HEK293 (cell line): ENCODE measurements at regions not wholly inside any gene's neighbourhood (a gene's known extent, or its start where the extent isn't known, plus 50 kb on each side); places are given as distances from the start of the nearest gene placed in this dataset.

Experiments
- CTCF ChIA-PET: fragments of 350-600 bp; formaldehyde crosslinking; extraction: SDS; loops from one replicate; lab custom pipeline; 2021; ENCODE audit warnings: antibody characterized with exemption; lab: Yijun Ruan, JAX
- POLR2A ChIA-PET: fragments of 300-600 bp; formaldehyde crosslinking; extraction: SDS; loops from one replicate; lab custom pipeline; 2020; ENCODE audit warnings: antibody characterized with exemption, inconsistent platforms; lab: Yijun Ruan, JAX
- H3K27ac ChIP-seq: fragments of 200-500 bp; sonication (Bioruptor generic); 2 replicates; pipeline ENCODE4 v1.5.1; 2014; ENCODE audit warnings: low read depth, low read length, control low read depth, inconsistent platforms; ENCODE audit errors: extremely low read depth
- H3K36me3 ChIP-seq, 2 experiments: fragments of 200-500 bp in 1 of 2; sonication (Bioruptor generic) in 1 of 2; 1 replicate in 1 of 2; 2 replicates in 1 of 2; pipeline ENCODE4 v1.5.1; 2014 to 2017; ENCODE audit warnings: inconsistent platforms in 2 of 2, low read length in 2 of 2; ENCODE audit not compliant: control insufficient read depth in 2 of 2, insufficient read depth in 1 of 2
- H3K4me1 ChIP-seq: fragments of 200-500 bp; sonication (Bioruptor generic); 2 replicates; pipeline ENCODE4 v1.5.1; 2014; ENCODE audit warnings: mild to moderate bottlenecking, low read length, inconsistent platforms; ENCODE audit not compliant: control insufficient read depth, insufficient read depth
- H3K4me3 ChIP-seq: 2 replicates; pipeline ENCODE4 v1.5.1; 2011; ENCODE audit warnings: low read depth, mild to moderate bottlenecking, control low read depth, low read length, moderate library complexity
- H3K9me3 ChIP-seq: fragments of 200-500 bp; sonication (Bioruptor generic); 2 replicates; pipeline ENCODE4 v1.5.1; 2014; ENCODE audit warnings: low read depth, low read length, inconsistent platforms; ENCODE audit not compliant: control insufficient read depth, insufficient read depth
- GFI1B ChIP-seq: fragments of 450-650 bp; formaldehyde crosslinking; IDR thresholded peaks from 2 replicates; pipeline ENCODE4 v1.5.1; 2016; ENCODE audit warnings: missing biosample characterization, missing genetic modification characterization
- GLI4 ChIP-seq: fragments of 450-650 bp; formaldehyde crosslinking; IDR thresholded peaks from 2 replicates; pipeline ENCODE4 v1.5.1; 2016; ENCODE audit warnings: missing biosample characterization, missing genetic modification characterization
- GLIS2 ChIP-seq: fragments of 450-650 bp; formaldehyde crosslinking; IDR thresholded peaks from 2 replicates; pipeline ENCODE4 v1.5.1; 2016; ENCODE audit warnings: missing biosample characterization, missing genetic modification characterization
- KLF1 ChIP-seq: fragments of 450-650 bp; formaldehyde crosslinking; IDR thresholded peaks from 2 replicates; pipeline ENCODE4 v1.5.1; 2016; ENCODE audit warnings: missing biosample characterization, missing genetic modification characterization
- MEIS1 ChIP-seq: sonication (generic); formaldehyde crosslinking; IDR thresholded peaks from 2 replicates; pipeline ENCODE4 v1.8.1; 2022; ENCODE audit warnings: missing genetic modification reagents, mild to moderate bottlenecking, borderline replicate concordance
- SETDB1 ChIP-seq: IDR thresholded peaks from one replicate; pipeline ENCODE4 v1.6.1; 2017; ENCODE audit warnings: mild to moderate bottlenecking, low read length, moderate library complexity, mixed read lengths; ENCODE audit not compliant: insufficient read length
- ZEB2 ChIP-seq: fragments of 450-650 bp; formaldehyde crosslinking; IDR thresholded peaks from 2 replicates; pipeline ENCODE4 v1.5.1; 2016; ENCODE audit warnings: missing biosample characterization, missing genetic modification characterization
- ZFP69B ChIP-seq: fragments of 450-650 bp; formaldehyde crosslinking; IDR thresholded peaks from 2 replicates; pipeline ENCODE4 v1.5.1; 2016; ENCODE audit warnings: missing biosample characterization, missing genetic modification characterization
- ZNF2 ChIP-seq: fragments of 450-650 bp; formaldehyde crosslinking; IDR thresholded peaks from 2 replicates; pipeline ENCODE4 v1.5.1; 2016; ENCODE audit warnings: missing biosample characterization, missing genetic modification characterization
- ZNF292 ChIP-seq: fragments of 450-650 bp; formaldehyde crosslinking; IDR thresholded peaks from 2 replicates; pipeline ENCODE4 v1.5.1; 2016; ENCODE audit warnings: low read depth, missing biosample characterization, missing genetic modification characterization, borderline replicate concordance
- ZNF311 ChIP-seq: fragments of 450-650 bp; formaldehyde crosslinking; IDR thresholded peaks from 2 replicates; pipeline ENCODE4 v1.5.1; 2017; ENCODE audit warnings: missing biosample characterization, missing genetic modification characterization, borderline replicate concordance
- ZNF473 ChIP-seq: fragments of 450-650 bp; formaldehyde crosslinking; IDR thresholded peaks from 2 replicates; pipeline ENCODE4 v1.5.1; 2017; ENCODE audit warnings: missing biosample characterization, missing genetic modification characterization
- ZNF514 ChIP-seq: fragments of 450-650 bp; formaldehyde crosslinking; IDR thresholded peaks from 2 replicates; pipeline ENCODE4 v1.5.1; 2016; ENCODE audit warnings: missing biosample characterization, missing genetic modification characterization
- ZNF530 ChIP-seq: fragments of 450-650 bp; formaldehyde crosslinking; IDR thresholded peaks from 2 replicates; pipeline ENCODE4 v1.5.1; 2016; ENCODE audit warnings: low read depth, missing biosample characterization, missing genetic modification characterization
- ZNF558 ChIP-seq: fragments of 450-650 bp; formaldehyde crosslinking; IDR thresholded peaks from 2 replicates; pipeline ENCODE4 v1.5.1; 2016; ENCODE audit warnings: missing biosample characterization, missing genetic modification characterization
- ZNF585B ChIP-seq: fragments of 450-650 bp; formaldehyde crosslinking; IDR thresholded peaks from 2 replicates; pipeline ENCODE4 v1.5.1; 2016; ENCODE audit warnings: missing biosample characterization, missing genetic modification characterization
- ZNF677 ChIP-seq: fragments of 450-650 bp; IDR thresholded peaks from 2 replicates; pipeline ENCODE4 v1.5.0; 2018; ENCODE audit warnings: missing biosample characterization, mild to moderate bottlenecking, missing genetic modification characterization, moderate library complexity
- ZNF747 ChIP-seq: fragments of 450-650 bp; formaldehyde crosslinking; IDR thresholded peaks from 2 replicates; pipeline ENCODE4 v1.5.1; 2016; ENCODE audit warnings: missing biosample characterization, missing genetic modification characterization
- ZSCAN16 ChIP-seq: fragments of 450-650 bp; formaldehyde crosslinking; IDR thresholded peaks from 2 replicates; pipeline ENCODE4 v1.5.1; 2016; ENCODE audit warnings: missing biosample characterization, missing genetic modification characterization
- TF ChIP-seq, protein P1 (sequence below): fragments of 450-650 bp; formaldehyde crosslinking; IDR thresholded peaks from 2 replicates; pipeline ENCODE4 v1.5.1; 2016; ENCODE audit warnings: missing biosample characterization, missing genetic modification characterization
- TF ChIP-seq, protein P2 (sequence below): fragments of 450-650 bp; formaldehyde crosslinking; IDR thresholded peaks from 2 replicates; pipeline ENCODE4 v1.5.1; 2016; ENCODE audit warnings: missing biosample characterization, missing genetic modification characterization
- TF ChIP-seq, protein P3 (sequence below): fragments of 450-650 bp; formaldehyde crosslinking; IDR thresholded peaks from 2 replicates; pipeline ENCODE4 v1.5.1; 2017; ENCODE audit warnings: missing biosample characterization, missing genetic modification characterization
- TF ChIP-seq, protein P4 (sequence below): fragments of 450-650 bp; formaldehyde crosslinking; IDR thresholded peaks from 2 replicates; pipeline ENCODE4 v1.5.1; 2016; ENCODE audit warnings: missing biosample characterization, missing genetic modification characterization
- TF ChIP-seq, protein P5 (sequence below): fragments of 450-650 bp; formaldehyde crosslinking; IDR thresholded peaks from 2 replicates; pipeline ENCODE4 v1.5.1; 2016; ENCODE audit warnings: missing biosample characterization, missing genetic modification characterization, borderline replicate concordance
- TF ChIP-seq, protein P6 (sequence below): fragments of 450-650 bp; formaldehyde crosslinking; IDR thresholded peaks from 2 replicates; pipeline ENCODE4 v1.5.1; 2016; ENCODE audit warnings: missing biosample characterization, missing genetic modification characterization

DNA sequence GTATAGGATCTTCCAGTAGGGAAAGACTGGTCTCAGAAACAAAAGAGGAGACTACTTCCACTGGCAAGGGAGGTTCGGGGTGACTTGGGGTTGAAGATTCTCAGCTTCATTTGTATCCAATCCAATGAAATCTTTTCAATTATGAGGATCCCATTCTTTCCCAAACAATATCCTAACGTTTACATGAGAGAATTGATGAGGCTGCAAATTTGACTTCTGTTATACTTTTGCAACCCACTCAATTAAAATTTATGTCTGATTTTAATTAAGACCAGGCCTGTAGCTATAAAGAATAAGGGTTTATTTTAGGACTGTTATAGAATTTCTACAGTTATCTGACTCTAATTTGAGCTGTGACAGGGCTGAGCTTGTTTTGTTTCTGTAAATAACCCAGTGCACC is 251.5 kb downstream of the ANKRD7 start:
- no peaks in the 10 kb centered on the region for H3K9me3 ChIP-seq
- ChIA-PET POLR2A (no interaction called here), CTCF (interaction anchor here (0.6 kb wide), 1 partner anchor 104 kb away, joined by 4 read pairs; no protein-coding TSS in a partner anchor)
- H3K4me1 ChIP-seq = no peaks in the 10 kb centered on the region
- H3K27ac ChIP-seq = no peak overlapping the region
- no peaks in the 10 kb centered on the region for H3K36me3 ChIP-seq
- TF ChIP-seq, protein P1, sequence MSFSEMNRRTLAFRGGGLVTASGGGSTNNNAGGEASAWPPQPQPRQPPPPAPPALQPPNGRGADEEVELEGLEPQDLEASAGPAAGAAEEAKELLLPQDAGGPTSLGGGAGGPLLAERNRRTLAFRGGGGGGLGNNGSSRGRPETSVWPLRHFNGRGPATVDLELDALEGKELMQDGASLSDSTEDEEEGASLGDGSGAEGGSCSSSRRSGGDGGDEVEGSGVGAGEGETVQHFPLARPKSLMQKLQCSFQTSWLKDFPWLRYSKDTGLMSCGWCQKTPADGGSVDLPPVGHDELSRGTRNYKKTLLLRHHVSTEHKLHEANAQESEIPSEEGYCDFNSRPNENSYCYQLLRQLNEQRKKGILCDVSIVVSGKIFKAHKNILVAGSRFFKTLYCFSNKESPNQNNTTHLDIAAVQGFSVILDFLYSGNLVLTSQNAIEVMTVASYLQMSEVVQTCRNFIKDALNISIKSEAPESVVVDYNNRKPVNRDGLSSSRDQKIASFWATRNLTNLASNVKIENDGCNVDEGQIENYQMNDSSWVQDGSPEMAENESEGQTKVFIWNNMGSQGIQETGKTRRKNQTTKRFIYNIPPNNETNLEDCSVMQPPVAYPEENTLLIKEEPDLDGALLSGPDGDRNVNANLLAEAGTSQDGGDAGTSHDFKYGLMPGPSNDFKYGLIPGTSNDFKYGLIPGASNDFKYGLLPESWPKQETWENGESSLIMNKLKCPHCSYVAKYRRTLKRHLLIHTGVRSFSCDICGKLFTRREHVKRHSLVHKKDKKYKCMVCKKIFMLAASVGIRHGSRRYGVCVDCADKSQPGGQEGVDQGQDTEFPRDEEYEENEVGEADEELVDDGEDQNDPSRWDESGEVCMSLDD (tag by site-specific recombination) = no peak
- TF ChIP-seq ZEB2 (tag by site-specific recombination) (no peak), ZNF2 (tag by site-specific recombination) (no peak), ZSCAN16 (no peak), ZNF677 (no peak), ZNF747 (tag by site-specific recombination) (no peak), GLI4 (tag by site-specific recombination) (no peak), KLF1 (no peak), ZNF585B (tag by site-specific recombination) (no peak), ZNF311 (tag by site-specific recombination) (no peak), SETDB1 (no peak), ZNF514 (no peak), ZNF558 (tag by site-specific recombination) (no peak), MEIS1 (CRISPR knock-in tag) (no peak), ZNF292 (tag by site-specific recombination) (no peak)
- TF ChIP-seq, protein P2, sequence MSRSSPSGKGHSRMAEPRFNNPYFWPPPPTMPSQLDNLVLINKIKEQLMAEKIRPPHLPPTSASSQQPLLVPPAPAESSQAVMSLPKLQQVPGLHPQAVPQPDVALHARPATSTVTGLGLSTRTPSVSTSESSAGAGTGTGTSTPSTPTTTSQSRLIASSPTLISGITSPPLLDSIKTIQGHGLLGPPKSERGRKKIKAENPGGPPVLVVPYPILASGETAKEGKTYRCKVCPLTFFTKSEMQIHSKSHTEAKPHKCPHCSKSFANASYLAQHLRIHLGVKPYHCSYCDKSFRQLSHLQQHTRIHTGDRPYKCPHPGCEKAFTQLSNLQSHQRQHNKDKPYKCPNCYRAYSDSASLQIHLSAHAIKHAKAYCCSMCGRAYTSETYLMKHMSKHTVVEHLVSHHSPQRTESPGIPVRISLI = no peak
- TF ChIP-seq, all 188 proteins: peak for 0
- H3K4me3 ChIP-seq = no peak overlapping the region

DNA sequence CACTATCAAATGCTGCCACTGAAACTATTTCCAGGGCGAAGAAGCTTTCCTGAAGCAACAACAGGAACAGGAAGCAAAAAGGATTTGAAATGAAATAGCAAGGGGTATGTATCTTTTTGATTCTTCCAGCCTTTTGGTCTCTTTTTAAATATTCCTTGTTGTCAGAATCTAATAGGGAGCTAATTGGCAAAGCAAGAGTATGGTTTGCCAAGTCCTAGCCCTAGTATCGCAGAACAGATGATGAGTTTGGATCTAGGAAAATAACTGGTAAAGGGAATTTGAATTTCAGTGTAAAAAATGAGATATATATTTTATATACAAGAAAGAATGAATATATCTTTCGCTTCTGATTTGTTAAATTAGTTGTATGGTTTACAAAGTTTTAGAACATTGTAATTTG is 252.5 kb downstream of the ANKRD7 start:
- TF ChIP-seq ZNF514 = no peak
- TF ChIP-seq ZNF473 (tag by site-specific recombination) = no peak
- TF ChIP-seq GLIS2 (tag by site-specific recombination) = no peak
- TF ChIP-seq, protein P3, sequence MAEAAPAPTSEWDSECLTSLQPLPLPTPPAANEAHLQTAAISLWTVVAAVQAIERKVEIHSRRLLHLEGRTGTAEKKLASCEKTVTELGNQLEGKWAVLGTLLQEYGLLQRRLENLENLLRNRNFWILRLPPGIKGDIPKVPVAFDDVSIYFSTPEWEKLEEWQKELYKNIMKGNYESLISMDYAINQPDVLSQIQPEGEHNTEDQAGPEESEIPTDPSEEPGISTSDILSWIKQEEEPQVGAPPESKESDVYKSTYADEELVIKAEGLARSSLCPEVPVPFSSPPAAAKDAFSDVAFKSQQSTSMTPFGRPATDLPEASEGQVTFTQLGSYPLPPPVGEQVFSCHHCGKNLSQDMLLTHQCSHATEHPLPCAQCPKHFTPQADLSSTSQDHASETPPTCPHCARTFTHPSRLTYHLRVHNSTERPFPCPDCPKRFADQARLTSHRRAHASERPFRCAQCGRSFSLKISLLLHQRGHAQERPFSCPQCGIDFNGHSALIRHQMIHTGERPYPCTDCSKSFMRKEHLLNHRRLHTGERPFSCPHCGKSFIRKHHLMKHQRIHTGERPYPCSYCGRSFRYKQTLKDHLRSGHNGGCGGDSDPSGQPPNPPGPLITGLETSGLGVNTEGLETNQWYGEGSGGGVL (tag by site-specific recombination) = no peak
- no peak for TF ChIP-seq GFI1B (tag by site-specific recombination)
- TF ChIP-seq ZNF530 = no peak
- TF ChIP-seq, protein P4, sequence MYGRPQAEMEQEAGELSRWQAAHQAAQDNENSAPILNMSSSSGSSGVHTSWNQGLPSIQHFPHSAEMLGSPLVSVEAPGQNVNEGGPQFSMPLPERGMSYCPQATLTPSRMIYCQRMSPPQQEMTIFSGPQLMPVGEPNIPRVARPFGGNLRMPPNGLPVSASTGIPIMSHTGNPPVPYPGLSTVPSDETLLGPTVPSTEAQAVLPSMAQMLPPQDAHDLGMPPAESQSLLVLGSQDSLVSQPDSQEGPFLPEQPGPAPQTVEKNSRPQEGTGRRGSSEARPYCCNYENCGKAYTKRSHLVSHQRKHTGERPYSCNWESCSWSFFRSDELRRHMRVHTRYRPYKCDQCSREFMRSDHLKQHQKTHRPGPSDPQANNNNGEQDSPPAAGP (tag by site-specific recombination) = no peak
- TF ChIP-seq, protein P5, sequence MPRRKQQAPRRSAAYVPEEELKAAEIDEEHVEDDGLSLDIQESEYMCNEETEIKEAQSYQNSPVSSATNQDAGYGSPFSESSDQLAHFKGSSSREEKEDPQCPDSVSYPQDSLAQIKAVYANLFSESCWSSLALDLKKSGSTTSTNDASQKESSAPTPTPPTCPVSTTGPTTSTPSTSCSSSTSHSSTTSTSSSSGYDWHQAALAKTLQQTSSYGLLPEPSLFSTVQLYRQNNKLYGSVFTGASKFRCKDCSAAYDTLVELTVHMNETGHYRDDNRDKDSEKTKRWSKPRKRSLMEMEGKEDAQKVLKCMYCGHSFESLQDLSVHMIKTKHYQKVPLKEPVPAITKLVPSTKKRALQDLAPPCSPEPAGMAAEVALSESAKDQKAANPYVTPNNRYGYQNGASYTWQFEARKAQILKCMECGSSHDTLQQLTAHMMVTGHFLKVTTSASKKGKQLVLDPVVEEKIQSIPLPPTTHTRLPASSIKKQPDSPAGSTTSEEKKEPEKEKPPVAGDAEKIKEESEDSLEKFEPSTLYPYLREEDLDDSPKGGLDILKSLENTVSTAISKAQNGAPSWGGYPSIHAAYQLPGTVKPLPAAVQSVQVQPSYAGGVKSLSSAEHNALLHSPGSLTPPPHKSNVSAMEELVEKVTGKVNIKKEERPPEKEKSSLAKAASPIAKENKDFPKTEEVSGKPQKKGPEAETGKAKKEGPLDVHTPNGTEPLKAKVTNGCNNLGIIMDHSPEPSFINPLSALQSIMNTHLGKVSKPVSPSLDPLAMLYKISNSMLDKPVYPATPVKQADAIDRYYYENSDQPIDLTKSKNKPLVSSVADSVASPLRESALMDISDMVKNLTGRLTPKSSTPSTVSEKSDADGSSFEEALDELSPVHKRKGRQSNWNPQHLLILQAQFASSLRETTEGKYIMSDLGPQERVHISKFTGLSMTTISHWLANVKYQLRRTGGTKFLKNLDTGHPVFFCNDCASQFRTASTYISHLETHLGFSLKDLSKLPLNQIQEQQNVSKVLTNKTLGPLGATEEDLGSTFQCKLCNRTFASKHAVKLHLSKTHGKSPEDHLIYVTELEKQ (tag by site-specific recombination) = no peak
- TF ChIP-seq, protein P6, sequence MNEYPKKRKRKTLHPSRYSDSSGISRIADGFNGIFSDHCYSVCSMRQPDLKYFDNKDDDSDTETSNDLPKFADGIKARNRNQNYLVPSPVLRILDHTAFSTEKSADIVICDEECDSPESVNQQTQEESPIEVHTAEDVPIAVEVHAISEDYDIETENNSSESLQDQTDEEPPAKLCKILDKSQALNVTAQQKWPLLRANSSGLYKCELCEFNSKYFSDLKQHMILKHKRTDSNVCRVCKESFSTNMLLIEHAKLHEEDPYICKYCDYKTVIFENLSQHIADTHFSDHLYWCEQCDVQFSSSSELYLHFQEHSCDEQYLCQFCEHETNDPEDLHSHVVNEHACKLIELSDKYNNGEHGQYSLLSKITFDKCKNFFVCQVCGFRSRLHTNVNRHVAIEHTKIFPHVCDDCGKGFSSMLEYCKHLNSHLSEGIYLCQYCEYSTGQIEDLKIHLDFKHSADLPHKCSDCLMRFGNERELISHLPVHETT (tag by site-specific recombination) = no peak
- no peak for TF ChIP-seq ZFP69B
- TF ChIP-seq, all 188 proteins: peak for 0
- Histone ChIP-seq H3K9me3 (no peaks in the 10 kb centered on the region), H3K4me3 (no peak overlapping the region), H3K27ac (no peak overlapping the region), H3K36me3 (no peaks in the 10 kb centered on the region), H3K4me1 (no peaks in the 10 kb centered on the region)
- POLR2A ChIA-PET = no interaction called here
- CTCF ChIA-PET = no interaction called here
